Keratinocyte (primary cell): ENCODE measurements at regions not wholly inside any gene's neighbourhood (a gene's known extent, or its start where the extent isn't known, plus 50 kb on each side); places are given as distances from the start of the nearest gene placed in this dataset.

ENCODE experiments used
- CTCF ChIP-seq, 3 experiments: IDR thresholded peaks in 1 of 3; conservative IDR thresholded peaks in 1 of 3; optimal IDR thresholded peaks in 1 of 3; 2 replicates in 2 of 3; 3 replicates in 1 of 3; pipeline versions ENCODE3 to v1.5.1; 2011; ENCODE audit warnings: low read length in 3 of 3, mild to moderate bottlenecking in 3 of 3, moderate library complexity in 2 of 3, control low read depth in 1 of 3, inconsistent platforms in 1 of 3; ENCODE audit not compliant: insufficient read depth in 2 of 3; ENCODE audit errors: extremely low read depth in 1 of 3
- EZH2 ChIP-seq: IDR thresholded peaks from one replicate; pipeline ENCODE4 v1.6.1; 2012; ENCODE audit warnings: inconsistent platforms, mild to moderate bottlenecking, low read length, moderate library complexity

DNA sequence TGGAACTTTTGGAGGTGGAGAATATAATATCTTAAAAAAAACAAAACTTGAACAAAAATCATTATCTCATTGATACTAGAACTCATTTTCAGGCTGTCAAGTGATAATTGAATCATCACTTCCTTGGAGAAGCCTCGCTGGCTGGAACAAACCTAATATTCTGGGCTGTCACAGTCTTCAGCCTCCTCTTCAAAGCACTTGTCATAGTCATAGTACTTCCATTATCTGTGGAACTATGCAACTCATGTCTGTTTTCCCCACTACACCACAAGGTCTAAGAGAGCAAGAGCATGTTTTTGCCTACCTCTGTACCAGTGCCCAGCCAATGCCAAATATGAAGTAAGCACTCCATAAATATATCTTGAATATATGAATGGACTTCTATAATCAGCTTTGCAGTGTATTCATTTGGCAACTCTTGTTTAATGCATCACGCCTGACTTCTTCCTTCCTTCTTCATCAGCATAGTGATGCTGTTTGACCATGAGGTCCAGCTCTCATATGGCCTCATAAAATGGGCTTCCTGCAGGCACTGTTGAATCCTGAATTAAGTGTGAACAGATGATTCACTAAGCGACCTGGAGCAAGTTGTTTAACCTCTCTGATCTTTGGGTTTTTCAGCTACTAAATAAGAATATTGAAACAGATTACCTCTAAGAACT, 86.6 kb upstream of the SNRK start:
- TF ChIP-seq CTCF (optimal IDR thresholded peaks at IDR 0.05 in 1 of 3, IDR thresholded peaks at IDR 0.05 in 1 of 3, conservative IDR thresholded peaks at IDR 0.05 in 1 of 3; ENCODE audit: extremely low read depth in 1 of 3, insufficient read depth in 2 of 3, low read length in 3 of 3) (no peak), EZH2 (no peak)
